ENCODE measurements at regions not wholly inside any gene's neighbourhood (a gene's known extent, or its start where the extent isn't known, plus 50 kb on each side); places are given as distances from the start of the nearest gene placed in this dataset.

DNA sequence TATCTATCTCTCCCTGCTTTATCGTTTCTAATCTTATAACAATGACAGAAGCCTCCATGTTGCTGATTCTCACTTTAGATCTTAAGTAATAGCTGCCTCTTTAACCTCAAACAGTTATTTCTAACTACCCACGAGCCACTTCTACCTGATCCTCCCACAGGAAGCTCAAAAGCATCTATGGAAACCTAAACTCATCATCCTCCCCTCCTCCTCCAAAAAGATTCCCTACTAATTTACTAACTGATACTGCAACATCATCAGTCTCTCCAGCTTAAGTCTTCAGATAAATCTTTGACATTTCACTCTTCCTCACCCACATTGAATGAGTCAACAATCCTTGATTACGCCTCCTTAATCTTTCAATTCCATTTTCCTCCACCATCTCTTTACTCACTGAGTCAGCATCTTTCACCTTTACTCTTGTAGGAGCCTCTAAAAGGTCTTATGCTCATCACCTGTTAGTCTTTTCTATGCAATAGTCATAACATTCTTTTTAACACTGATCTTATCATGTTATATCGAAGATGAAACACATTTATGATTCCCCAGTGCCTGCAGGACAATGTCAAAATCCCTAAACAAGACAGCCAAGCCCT, 526.7 kb upstream of the CDH4 start:
- TF ChIP-seq, protein P1, sequence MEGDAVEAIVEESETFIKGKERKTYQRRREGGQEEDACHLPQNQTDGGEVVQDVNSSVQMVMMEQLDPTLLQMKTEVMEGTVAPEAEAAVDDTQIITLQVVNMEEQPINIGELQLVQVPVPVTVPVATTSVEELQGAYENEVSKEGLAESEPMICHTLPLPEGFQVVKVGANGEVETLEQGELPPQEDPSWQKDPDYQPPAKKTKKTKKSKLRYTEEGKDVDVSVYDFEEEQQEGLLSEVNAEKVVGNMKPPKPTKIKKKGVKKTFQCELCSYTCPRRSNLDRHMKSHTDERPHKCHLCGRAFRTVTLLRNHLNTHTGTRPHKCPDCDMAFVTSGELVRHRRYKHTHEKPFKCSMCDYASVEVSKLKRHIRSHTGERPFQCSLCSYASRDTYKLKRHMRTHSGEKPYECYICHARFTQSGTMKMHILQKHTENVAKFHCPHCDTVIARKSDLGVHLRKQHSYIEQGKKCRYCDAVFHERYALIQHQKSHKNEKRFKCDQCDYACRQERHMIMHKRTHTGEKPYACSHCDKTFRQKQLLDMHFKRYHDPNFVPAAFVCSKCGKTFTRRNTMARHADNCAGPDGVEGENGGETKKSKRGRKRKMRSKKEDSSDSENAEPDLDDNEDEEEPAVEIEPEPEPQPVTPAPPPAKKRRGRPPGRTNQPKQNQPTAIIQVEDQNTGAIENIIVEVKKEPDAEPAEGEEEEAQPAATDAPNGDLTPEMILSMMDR (IDR thresholded peaks at IDR 0.05; ENCODE audit: insufficient read depth, low read depth, low read length), result no peak
- TF ChIP-seq EZH2 (IDR thresholded peaks at IDR 0.05; ENCODE audit: insufficient read depth, low read length), result no peak

All from astrocyte (in vitro differentiated cells and primary cell).